GM12891 (cell line): ENCODE measurements at regions not wholly inside any gene's neighbourhood (a gene's known extent, or its start where the extent isn't known, plus 50 kb on each side); places are given as distances from the start of the nearest gene placed in this dataset.

Experiments
- DNase-seq: peaks from one replicate; pipeline ENCODE4 v3.0.0; 2011; ENCODE audit warnings: low spot score; ENCODE audit not compliant: insufficient read length
- FAIRE-seq: peaks from 2 replicates; lab custom pipeline; 2011; peaks lifted over from hg19 to GRCh38; lab: Jason Lieb, UNC
- PAX5 ChIP-seq: IDR thresholded peaks from 2 replicates; pipeline ENCODE4 v1.6.1; 2011; ENCODE audit warnings: low read length, moderate library complexity, mild to moderate bottlenecking; ENCODE audit not compliant: insufficient read depth, severe bottlenecking
- POLR2A ChIP-seq: IDR thresholded peaks from 2 replicates; pipeline ENCODE4 v1.6.1; 2011; ENCODE audit warnings: low read depth, low read length, control low read depth
- POLR2AphosphoS5 ChIP-seq: IDR thresholded peaks from 2 replicates; pipeline ENCODE4 v1.6.1; 2011; ENCODE audit warnings: low read depth, low read length, control low read depth
- POU2F2 ChIP-seq: IDR thresholded peaks from 2 replicates; pipeline ENCODE4 v1.6.1; 2011; ENCODE audit warnings: low read depth, mild to moderate bottlenecking, control low read depth, low read length, moderate library complexity
- SPI1 ChIP-seq: IDR thresholded peaks from 2 replicates; pipeline ENCODE4 v1.6.1; 2011; ENCODE audit warnings: low read depth, low read length, control low read depth
- TAF1 ChIP-seq: IDR thresholded peaks from 2 replicates; pipeline ENCODE4 v1.6.1; 2011; ENCODE audit warnings: low read depth, low read length, control low read depth

DNA sequence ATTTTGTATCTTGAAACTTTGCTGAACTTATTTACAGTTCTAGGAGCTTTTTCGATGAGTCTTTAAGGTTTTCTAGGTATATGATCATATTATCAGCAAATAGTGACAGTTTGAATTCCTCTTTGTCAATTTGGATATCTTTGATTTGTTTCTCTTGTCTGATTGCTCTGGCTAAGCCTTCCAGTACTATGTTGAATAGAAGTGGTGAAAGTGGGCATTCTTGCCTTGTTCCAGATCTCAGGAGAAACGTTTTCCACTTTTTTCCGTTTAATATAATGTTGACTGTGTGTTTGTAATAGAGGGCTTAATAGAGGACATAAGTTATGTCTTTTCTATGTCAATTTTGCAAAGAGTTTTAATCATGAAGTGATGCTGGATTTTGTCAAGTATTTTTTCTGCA, 124.3 kb downstream of the ZNF280B start:
- no peak for TF ChIP-seq PAX5
- TF ChIP-seq TAF1 = no peak
- no peak for TF ChIP-seq SPI1
- no peak for TF ChIP-seq POLR2A
- TF ChIP-seq POU2F2 = no peak
- no peak for TF ChIP-seq POLR2AphosphoS5
- FAIRE-seq = no peak
- no peak for DNase-seq

GRCh38 chr22:22384668-22385244, 123.8 kb downstream of the ZNF280B start:
- FAIRE-seq (no peak), DNase-seq (no peak)
- TF ChIP-seq TAF1 (no peak), POLR2A (no peak), POLR2AphosphoS5 (no peak)

DNA sequence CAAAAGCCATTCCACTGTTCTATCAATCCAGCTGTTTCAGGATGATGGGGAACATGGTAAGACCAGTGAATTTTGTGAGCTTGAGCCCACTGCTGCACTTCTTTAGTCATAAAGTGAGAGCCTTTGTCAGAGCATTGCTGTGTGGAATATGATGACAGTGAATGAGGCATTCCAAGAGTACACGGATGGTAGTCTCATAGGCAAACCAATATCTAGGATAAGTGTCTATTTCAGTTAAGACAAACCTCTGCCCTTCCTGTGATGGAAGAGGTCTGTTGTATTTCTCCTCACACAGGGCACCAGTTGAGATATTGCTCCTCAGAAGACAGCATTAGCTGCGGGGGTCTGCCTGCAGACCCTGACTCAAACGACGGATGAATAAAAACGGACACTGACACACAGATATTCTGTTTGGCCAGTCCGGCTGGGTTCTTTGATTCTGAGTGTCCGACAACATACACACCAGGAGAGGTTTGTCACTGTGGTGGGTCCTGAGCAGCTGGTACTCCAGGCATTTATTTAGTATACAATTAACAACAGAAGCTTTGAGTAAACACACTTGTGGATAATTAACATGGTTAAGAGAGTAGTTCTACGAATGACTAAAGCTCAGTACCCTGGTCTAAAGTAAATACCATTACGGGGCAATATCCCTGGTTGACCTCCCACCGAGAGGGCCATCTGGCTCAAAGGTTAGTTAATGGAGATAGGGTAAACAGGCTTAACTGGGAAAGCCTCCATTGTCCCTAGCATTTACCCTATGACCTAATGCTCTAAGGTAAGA, 121.7 kb downstream of the ZNF280B start:
- no peak for FAIRE-seq
- TF ChIP-seq TAF1 (no peak), PAX5 (no peak), POLR2A (no peak), SPI1 (no peak), POLR2AphosphoS5 (no peak)
- DNase-seq = no peak

DNA sequence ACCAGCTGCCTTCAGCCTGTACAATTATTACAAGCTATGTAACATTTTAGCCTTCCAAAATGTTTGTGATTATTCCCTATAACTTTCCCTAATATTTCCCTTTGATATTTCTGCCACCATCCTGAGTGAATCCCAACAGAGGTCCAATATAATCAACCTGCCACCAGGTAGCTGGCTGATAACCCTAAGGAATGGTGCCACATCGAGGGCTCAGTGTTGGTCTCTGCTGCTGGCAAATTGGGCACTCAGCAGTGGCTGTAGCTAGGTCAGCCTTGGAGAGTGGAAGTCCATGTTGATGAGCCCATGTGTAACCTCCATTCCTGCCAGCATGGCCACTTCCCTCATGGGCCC, 121.2 kb downstream of the ZNF280B start:
- TF ChIP-seq POLR2A (no peak), TAF1 (no peak), SPI1 (no peak), PAX5 (no peak), POU2F2 (no peak), POLR2AphosphoS5 (no peak)
- FAIRE-seq (no peak), DNase-seq (no peak)

DNA sequence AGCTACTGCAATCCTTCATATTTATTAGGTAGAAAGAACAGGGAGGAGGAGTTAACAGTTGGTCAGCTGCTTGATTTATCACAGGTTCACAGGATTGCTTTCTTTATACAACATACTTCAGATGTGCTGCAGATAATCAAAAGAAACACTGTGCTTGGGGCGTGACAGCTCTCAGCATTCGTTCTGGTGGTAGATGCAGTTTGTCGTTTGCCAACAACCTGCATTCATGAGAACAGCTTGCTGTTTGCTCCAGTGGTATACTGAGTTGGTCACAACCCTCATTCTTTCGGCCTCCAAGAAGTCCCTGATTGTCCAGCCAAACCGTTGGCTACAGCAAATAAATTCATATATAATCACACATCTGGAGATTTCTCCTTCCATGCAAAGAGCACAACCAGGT, 120.5 kb downstream of the ZNF280B start:
- FAIRE-seq (no peak), DNase-seq (no peak)
- TF ChIP-seq POU2F2 (no peak), SPI1 (no peak), TAF1 (no peak), PAX5 (no peak), POLR2AphosphoS5 (no peak), POLR2A (no peak)

GRCh38 chr22:22388494-22388893, 120.0 kb downstream of the ZNF280B start:
- TF ChIP-seq POLR2A (no peak), POU2F2 (no peak), SPI1 (no peak), TAF1 (no peak), PAX5 (no peak), POLR2AphosphoS5 (no peak)
- DNase-seq = no peak
- no peak for FAIRE-seq

- DNase-seq (no peak), FAIRE-seq (no peak)
- TF ChIP-seq POU2F2 (no peak), POLR2AphosphoS5 (no peak), SPI1 (no peak), POLR2A (no peak), PAX5 (no peak)
These were observed 119.1 kb downstream of the ZNF280B start for GRCh38 chr22:22389467-22389866.

DNA sequence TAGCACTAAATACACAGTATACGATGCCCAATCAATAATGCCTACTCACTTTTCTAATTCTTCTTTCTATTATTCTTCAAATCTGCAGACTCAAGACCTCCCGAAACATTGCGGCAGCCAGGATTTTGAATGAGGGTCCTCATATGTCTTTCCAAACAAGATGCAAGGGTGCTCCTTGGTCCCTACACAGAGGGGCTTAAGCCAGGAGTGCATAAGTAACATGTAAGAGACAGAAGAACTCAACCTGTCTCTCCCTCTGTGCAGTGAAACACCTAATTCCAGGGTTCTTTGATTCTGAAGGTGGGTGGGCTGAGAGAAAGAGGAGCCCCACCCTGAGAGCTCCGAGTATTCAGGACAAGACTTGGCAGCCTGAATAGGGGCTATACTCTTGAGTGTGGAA, 117.6 kb downstream of the ZNF280B start:
- DNase-seq (no peak), FAIRE-seq (no peak)
- TF ChIP-seq PAX5 (no peak), POU2F2 (no peak), SPI1 (no peak), TAF1 (no peak), POLR2A (no peak), POLR2AphosphoS5 (no peak)

GRCh38 chr22:22391543-22391942, 117.0 kb downstream of the ZNF280B start:
- no peak for FAIRE-seq
- TF ChIP-seq POU2F2 = no peak
- TF ChIP-seq PAX5 = no peak
- no peak for TF ChIP-seq POLR2AphosphoS5
- no peak for TF ChIP-seq TAF1
- TF ChIP-seq SPI1 = no peak
- TF ChIP-seq POLR2A = no peak
- DNase-seq = no peak

DNA sequence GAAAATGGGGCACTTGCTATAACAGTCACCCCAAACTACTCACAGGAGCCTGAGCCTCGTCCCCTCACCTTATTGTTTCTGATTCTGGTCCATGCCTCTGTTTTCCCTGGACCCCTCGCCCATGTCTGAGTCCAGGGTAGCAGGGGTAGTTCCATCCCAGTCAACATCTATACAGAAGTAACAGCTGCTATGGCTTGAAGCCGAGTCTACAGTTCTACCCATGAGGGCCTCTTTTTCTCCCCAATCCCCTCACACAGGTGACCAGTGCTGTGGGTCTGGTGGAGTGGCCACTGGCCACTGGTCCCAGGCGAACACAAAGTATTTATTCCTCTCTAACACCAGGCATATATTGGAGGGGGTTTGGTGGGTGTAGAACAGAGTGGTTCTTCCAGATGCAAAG, 116.4 kb downstream of the ZNF280B start:
- FAIRE-seq (no peak), DNase-seq (no peak)
- TF ChIP-seq SPI1 (no peak), POLR2A (no peak), TAF1 (no peak), PAX5 (no peak), POU2F2 (no peak), POLR2AphosphoS5 (no peak)

GRCh38 chr22:22394591-22394990, 114.0 kb downstream of the ZNF280B start:
- TF ChIP-seq SPI1 = no peak
- TF ChIP-seq POLR2AphosphoS5 = no peak
- no peak for TF ChIP-seq PAX5
- no peak for TF ChIP-seq TAF1
- no peak for TF ChIP-seq POLR2A
- TF ChIP-seq POU2F2 = no peak
- DNase-seq = no peak
- FAIRE-seq = peak; percentile 82
